Keratinocyte (primary cell): ENCODE measurements at regions not wholly inside any gene's neighbourhood (a gene's known extent, or its start where the extent isn't known, plus 50 kb on each side); places are given as distances from the start of the nearest gene placed in this dataset.

ENCODE experiments used
- DNase-seq: peaks from one replicate; pipeline ENCODE4 v3.0.0-alpha.2; 2011; ENCODE audit warnings: low read depth, missing footprints, low spot score
- FAIRE-seq: peaks from 2 replicates; lab custom pipeline; 2011; peaks lifted over from hg19 to GRCh38; lab: Jason Lieb, UNC
- H2AFZ ChIP-seq: 2 replicates; pipeline ENCODE4 v1.6.0; 2012; ENCODE audit warnings: low read length, control low read depth, inconsistent platforms; ENCODE audit not compliant: control insufficient read depth
- H3K27ac ChIP-seq: 2 replicates; pipeline ENCODE4 v1.5.1; 2011; ENCODE audit warnings: low read length; ENCODE audit not compliant: control insufficient read depth, insufficient read depth
- H3K27me3 ChIP-seq: 3 replicates; pipeline ENCODE4 v1.6.0; 2011; ENCODE audit warnings: low read length; ENCODE audit not compliant: control insufficient read depth, insufficient read depth; ENCODE audit errors: extremely low read depth
- H3K36me3 ChIP-seq, 2 experiments: 2 replicates in 1 of 2; 3 replicates in 1 of 2; pipeline ENCODE4 v1.5.1; 2011; ENCODE audit warnings: low read length in 2 of 2, mild to moderate bottlenecking in 1 of 2; ENCODE audit not compliant: control insufficient read depth in 2 of 2, insufficient read depth in 2 of 2; ENCODE audit errors: extremely low read depth in 1 of 2
- H3K4me1 ChIP-seq: 3 replicates; pipeline ENCODE4 v1.5.1; 2011; ENCODE audit warnings: low read length; ENCODE audit not compliant: control insufficient read depth, insufficient read depth; ENCODE audit errors: extremely low read depth
- H3K4me2 ChIP-seq: 3 replicates; pipeline ENCODE4 v1.6.0; 2011; ENCODE audit warnings: low read depth, low read length; ENCODE audit not compliant: control insufficient read depth, insufficient read depth; ENCODE audit errors: extremely low read depth
- H3K4me3 ChIP-seq, 3 experiments: fragments of 200-600 bp in 1 of 3; sonication (generic) in 1 of 3; 2 replicates in 2 of 3; 3 replicates in 1 of 3; pipeline ENCODE4 v1.5.1; 2011 to 2016; ENCODE audit warnings: low read length in 3 of 3, mild to moderate bottlenecking in 3 of 3, control low read depth in 2 of 3, inconsistent platforms in 1 of 3, low read depth in 1 of 3, mixed read lengths in 1 of 3, mixed run types in 1 of 3, moderate library complexity in 1 of 3; ENCODE audit not compliant: control insufficient read depth in 2 of 3, insufficient read depth in 2 of 3; ENCODE audit errors: extremely low read depth in 1 of 3
- H3K79me2 ChIP-seq: 2 replicates; pipeline ENCODE4 v1.6.0; 2012; ENCODE audit warnings: low read length; ENCODE audit not compliant: control insufficient read depth, insufficient read depth
- H3K9ac ChIP-seq: 3 replicates; pipeline ENCODE4 v1.6.0; 2011; ENCODE audit warnings: low read length; ENCODE audit not compliant: control insufficient read depth, insufficient read depth; ENCODE audit errors: extremely low read depth
- H3K9me1 ChIP-seq: 3 replicates; pipeline ENCODE4 v1.6.0; 2011; ENCODE audit warnings: low read length; ENCODE audit not compliant: control insufficient read depth, insufficient read depth; ENCODE audit errors: extremely low read depth
- H3K9me3 ChIP-seq: 2 replicates; pipeline ENCODE4 v1.5.1; 2012; ENCODE audit warnings: low read depth, low read length; ENCODE audit not compliant: control insufficient read depth
- H4K20me1 ChIP-seq: 3 replicates; pipeline ENCODE4 v1.6.0; 2011; ENCODE audit warnings: low read length; ENCODE audit not compliant: control insufficient read depth, insufficient read depth; ENCODE audit errors: extremely low read depth
- CTCF ChIP-seq, 3 experiments: IDR thresholded peaks in 1 of 3; conservative IDR thresholded peaks in 1 of 3; optimal IDR thresholded peaks in 1 of 3; 2 replicates in 2 of 3; 3 replicates in 1 of 3; pipeline versions ENCODE3 to v1.5.1; 2011; ENCODE audit warnings: low read length in 3 of 3, mild to moderate bottlenecking in 3 of 3, moderate library complexity in 2 of 3, control low read depth in 1 of 3, inconsistent platforms in 1 of 3; ENCODE audit not compliant: insufficient read depth in 2 of 3; ENCODE audit errors: extremely low read depth in 1 of 3
- EZH2 ChIP-seq: IDR thresholded peaks from one replicate; pipeline ENCODE4 v1.6.1; 2012; ENCODE audit warnings: inconsistent platforms, mild to moderate bottlenecking, low read length, moderate library complexity
- dilution Hi-C: fragments of 300-500 bp; cut with MboI; formaldehyde crosslinking; loops from one replicate; pipeline ENCODE4 v1.7.0; 2020; ENCODE audit warnings: low sequenced_read_pairs; ENCODE audit not compliant: extremely low pct_ligation_motif_present

- no peak for DNase-seq
- Histone ChIP-seq H3K9me1 (no peaks in the 10 kb centered on the region), H3K36me3 (no peaks in the 10 kb centered on the region), H3K4me1 (no peaks in the 10 kb centered on the region), H3K27me3 (peaks cover 17% of the 10 kb centered on the region), H2AFZ (no peak overlapping the region), H3K4me2 (no peak overlapping the region), H3K4me3 (no peak overlapping the region), H3K79me2 (no peaks in the 10 kb centered on the region), H3K27ac (no peak overlapping the region), H3K9me3 (no peaks in the 10 kb centered on the region), H3K9ac (no peak overlapping the region), H4K20me1 (no peaks in the 10 kb centered on the region)
- no peak for FAIRE-seq
- dilution Hi-C loops = no loop called here
- TF ChIP-seq EZH2 (no peak), CTCF (optimal IDR thresholded peaks at IDR 0.05 in 1 of 3, IDR thresholded peaks at IDR 0.05 in 1 of 3, conservative IDR thresholded peaks at IDR 0.05 in 1 of 3; ENCODE audit: extremely low read depth in 1 of 3, insufficient read depth in 2 of 3, low read length in 3 of 3) (no peak)
These were observed 337.8 kb downstream of the BUD13 start for GRCh38 chr11:116434986-116435385.

- Histone ChIP-seq H3K27me3 (peaks cover 17% of the 10 kb centered on the region), H3K79me2 (no peaks in the 10 kb centered on the region), H3K9ac (no peak overlapping the region), H3K36me3 (no peaks in the 10 kb centered on the region), H2AFZ (no peak overlapping the region), H3K9me1 (no peaks in the 10 kb centered on the region), H3K9me3 (no peaks in the 10 kb centered on the region), H3K4me3 (no peak overlapping the region), H4K20me1 (no peaks in the 10 kb centered on the region), H3K27ac (no peak overlapping the region), H3K4me1 (no peaks in the 10 kb centered on the region), H3K4me2 (no peak overlapping the region)
- no peak for DNase-seq
- no peak for FAIRE-seq
- no peak for TF ChIP-seq EZH2
- TF ChIP-seq CTCF (optimal IDR thresholded peaks at IDR 0.05 in 1 of 3, IDR thresholded peaks at IDR 0.05 in 1 of 3, conservative IDR thresholded peaks at IDR 0.05 in 1 of 3; ENCODE audit: extremely low read depth in 1 of 3, insufficient read depth in 2 of 3, low read length in 3 of 3) = no peak
- dilution Hi-C loops = no loop called here
These were observed 340.5 kb downstream of the BUD13 start for GRCh38 chr11:116432301-116432700.
